Upper lobe of left lung (tissue), 6 donors: ENCODE measurements at regions not wholly inside any gene's neighbourhood (a gene's known extent, or its start where the extent isn't known, plus 50 kb on each side); places are given as distances from the start of the nearest gene placed in this dataset.
"Not testable (repeated sequence)": the region's sequence is repeated elsewhere in the genome, so short reads cannot be mapped to it uniquely, and the experiment has no call there.

ENCODE experiments used
- ATAC-seq, 2 donors: fragments of 200-7000 bp; cut with Tn5 transposase; one replicate each; pipeline ENCODE4 v1.9.1; 2022; ENCODE audit warnings: mild to moderate bottlenecking in 2 of 2, moderate library complexity in 2 of 2; ENCODE audit not compliant: low FRiP score in 2 of 2
- DNase-seq, 2 donors: peaks; one replicate each; pipeline ENCODE4 v3.0.0-alpha.2; 2019 to 2020
- H3K27ac ChIP-seq, 4 donors: fragments of 200-600 bp; sonication (generic); one replicate each; pipeline ENCODE4 v1.5.1; 2016 to 2019
- H3K27me3 ChIP-seq, 4 donors: fragments of 200-600 bp; sonication (generic); one replicate each; pipeline ENCODE4 v1.5.1; 2017 to 2019
- H3K36me3 ChIP-seq, 4 donors: fragments of 200-600 bp; sonication (generic); one replicate each; pipeline ENCODE4 v1.5.1; 2016 to 2019
- H3K4me1 ChIP-seq, 4 donors: fragments of 200-600 bp; sonication (generic); one replicate each; pipeline ENCODE4 v1.5.1; 2018 to 2019
- H3K4me3 ChIP-seq, 4 donors: fragments of 200-600 bp; sonication (generic); one replicate each; pipeline ENCODE4 v1.5.1; 2017 to 2019; ENCODE audit warnings: mild to moderate bottlenecking in 2 of 4, moderate library complexity in 1 of 4
- H3K9me3 ChIP-seq, 4 donors: fragments of 200-600 bp; sonication (generic); one replicate each; pipeline ENCODE4 v1.5.1; 2018 to 2019
- CTCF ChIP-seq, 6 experiments: fragments of 450-650 bp in 4 of 6; fragments of 200-600 bp in 2 of 6; sonication (generic) in 2 of 6; IDR thresholded peaks; one replicate each; pipeline ENCODE4 v1.5.1; 2016 to 2019; ENCODE audit warnings: antibody characterized with exemption in 6 of 6
- EP300 ChIP-seq, 4 donors: sonication (generic); formaldehyde crosslinking; IDR thresholded peaks; one replicate each; pipeline ENCODE4 v1.5.1; 2017; ENCODE audit warnings: antibody characterized with exemption in 4 of 4, control low read depth in 2 of 4
- POLR2A ChIP-seq, 4 donors: fragments of 450-650 bp; IDR thresholded peaks; one replicate each; pipeline ENCODE4 v1.5.1; 2016 to 2017; ENCODE audit warnings: antibody characterized with exemption in 4 of 4, mild to moderate bottlenecking in 2 of 4
- POLR2AphosphoS5 ChIP-seq, 2 donors: sonication (generic); formaldehyde crosslinking; IDR thresholded peaks; one replicate each; pipeline ENCODE4 v1.5.1; 2017; ENCODE audit warnings: antibody characterized with exemption in 2 of 2
- WGBS, 2 donors: methylation state at CpG; one replicate each; pipeline ENCODE4 v1.1.5; 2017 to 2018; 5-methylcytosine and 5-hydroxymethylcytosine counted together
- donor health status: DM: no; HTN: no; CAD: no; lungs with moderate emphysema.
- donor health status: DM: no; HTN: yes; CAD: no; lungs with severe emphysema.

DNA sequence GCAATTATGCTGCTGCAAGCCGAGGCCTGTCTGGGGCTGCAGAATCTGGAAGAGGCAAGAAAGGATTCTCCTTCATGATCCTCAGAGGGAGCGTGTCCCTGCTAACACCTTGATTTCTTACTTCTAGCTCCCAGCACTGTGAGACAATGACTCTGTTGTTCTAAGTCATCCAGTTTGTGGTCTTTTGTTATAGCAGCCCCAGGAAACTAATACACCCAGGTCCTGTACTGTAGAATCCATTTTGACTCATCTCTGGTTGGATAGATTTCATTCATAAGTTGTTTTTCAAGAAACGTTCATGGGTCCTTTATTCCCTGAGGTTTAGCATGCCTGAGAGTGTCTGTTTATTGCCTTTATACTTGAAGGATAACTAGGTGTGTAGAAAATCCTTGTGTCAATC lies 112.7 kb downstream of the TMEM17 start:
- TF ChIP-seq CTCF (IDR thresholded peaks at IDR 0.05) = no peak
- TF ChIP-seq POLR2A (IDR thresholded peaks at IDR 0.05) = no peak
- no peak for TF ChIP-seq POLR2AphosphoS5 (IDR thresholded peaks at IDR 0.05)
- TF ChIP-seq EP300 (IDR thresholded peaks at IDR 0.05) = no peak
- H3K4me3 ChIP-seq = no peak overlapping the region
- 90 to 95% methylated on average over 3 of the region's 3 CpGs for WGBS, 2 donors
- H3K36me3 ChIP-seq = no peaks in the 10 kb centered on the region
- H3K27ac ChIP-seq = no peak overlapping the region
- no peaks in the 10 kb centered on the region for H3K4me1 ChIP-seq
- no peaks in the 10 kb centered on the region for H3K27me3 ChIP-seq
- ATAC-seq (no peak), DNase-seq (no peak)
- no peaks in the 10 kb centered on the region for H3K9me3 ChIP-seq

DNA sequence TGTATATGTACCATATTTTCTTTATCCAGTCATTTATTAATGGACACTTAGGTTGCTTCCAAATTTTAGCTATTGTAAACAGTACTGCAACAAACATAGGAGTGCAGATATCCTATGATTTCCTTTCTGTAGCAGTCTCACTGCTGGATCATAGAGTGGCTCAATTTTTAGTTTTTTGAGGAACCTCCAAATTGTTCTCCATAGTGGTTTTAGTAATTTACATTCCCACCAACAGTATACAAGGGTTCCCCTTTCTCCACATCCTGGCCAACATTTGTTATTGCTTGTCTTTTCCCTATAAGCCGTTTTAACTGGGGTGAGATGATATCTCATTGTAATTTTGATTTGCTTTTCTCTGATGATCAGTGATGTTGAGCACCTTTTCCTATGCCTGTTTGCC lies 114.3 kb downstream of the TMEM17 start:
- Histone ChIP-seq H3K4me3 (no peak overlapping the region), H3K27me3 (no peaks in the 10 kb centered on the region), H3K9me3 (no peaks in the 10 kb centered on the region), H3K4me1 (no peaks in the 10 kb centered on the region), H3K36me3 (no peaks in the 10 kb centered on the region), H3K27ac (no peak overlapping the region)
- no peak for DNase-seq
- 35 to 44% methylated on average over 1 of the region's 1 CpG for WGBS, 2 donors
- no peak for ATAC-seq
- TF ChIP-seq POLR2A (IDR thresholded peaks at IDR 0.05) (no peak), POLR2AphosphoS5 (IDR thresholded peaks at IDR 0.05) (no peak), CTCF (IDR thresholded peaks at IDR 0.05) (no peak), EP300 (IDR thresholded peaks at IDR 0.05) (no peak)

DNA sequence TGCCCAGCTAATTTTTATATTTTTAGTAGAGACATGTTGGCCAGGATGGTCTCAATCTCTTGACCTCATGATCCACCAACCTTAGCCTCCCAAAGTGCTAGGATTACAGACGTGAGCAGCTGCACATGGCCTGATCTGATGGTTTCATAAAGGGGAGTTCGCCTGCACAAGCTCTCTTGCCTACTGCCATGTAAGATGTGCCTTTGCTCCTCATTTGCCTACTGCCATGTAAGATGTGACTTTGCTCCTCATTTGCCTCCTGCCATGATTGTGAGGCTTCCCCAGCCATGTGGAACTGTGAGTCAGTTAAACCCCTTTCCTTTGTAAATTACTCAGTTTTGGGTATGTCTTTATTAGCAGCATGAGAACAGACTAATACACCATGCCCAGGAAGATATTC lies 119.6 kb downstream of the TMEM17 start:
- WGBS, 2 donors = 78 to 93% methylated on average over 2 of the region's 2 CpGs
- not testable (repeated sequence) for H3K27ac ChIP-seq, H3K4me3 ChIP-seq, DNase-seq, ATAC-seq, H3K36me3 ChIP-seq, H3K4me1 ChIP-seq, H3K27me3 ChIP-seq, H3K9me3 ChIP-seq

DNA sequence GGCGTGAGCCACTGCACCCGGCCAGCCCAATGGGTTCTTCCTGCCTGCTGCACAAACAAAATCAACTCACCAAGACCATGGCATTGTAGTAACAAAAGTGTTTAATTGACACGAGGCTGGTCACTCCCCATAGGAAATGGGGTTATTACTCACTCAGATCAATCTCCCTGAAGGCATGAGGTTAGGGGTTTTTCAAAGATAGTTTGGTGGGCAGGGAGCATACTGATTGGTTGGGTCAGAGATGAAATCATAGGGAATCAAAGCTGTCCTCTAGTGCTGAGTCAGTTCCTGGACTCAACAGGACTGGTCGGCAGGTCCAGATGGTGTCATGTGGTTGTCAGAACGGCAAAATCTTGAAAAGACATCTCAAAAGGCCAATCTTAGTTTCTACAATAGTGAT lies 122.1 kb downstream of the TMEM17 start:
- H3K9me3 ChIP-seq = peaks cover 0 to 3% (median 0%) of the 10 kb centered on the region in 4 donors
- peaks cover 0 to 4% (median 0%) of the 10 kb centered on the region in 4 donors for H3K4me1 ChIP-seq
- DNase-seq (no peak), ATAC-seq (no peak)
- no peak overlapping the region for H3K27ac ChIP-seq
- WGBS, 2 donors = 73 to 93% methylated on average over 2 to 5 of the region's 5 CpGs
- no peak overlapping the region for H3K4me3 ChIP-seq
- no peaks in the 10 kb centered on the region for H3K27me3 ChIP-seq
- TF ChIP-seq EP300 (IDR thresholded peaks at IDR 0.05) = no peak
- no peak for TF ChIP-seq POLR2AphosphoS5 (IDR thresholded peaks at IDR 0.05)
- no peak for TF ChIP-seq POLR2A (IDR thresholded peaks at IDR 0.05)
- TF ChIP-seq CTCF (IDR thresholded peaks at IDR 0.05) = no peak
- H3K36me3 ChIP-seq = no peaks in the 10 kb centered on the region

DNA sequence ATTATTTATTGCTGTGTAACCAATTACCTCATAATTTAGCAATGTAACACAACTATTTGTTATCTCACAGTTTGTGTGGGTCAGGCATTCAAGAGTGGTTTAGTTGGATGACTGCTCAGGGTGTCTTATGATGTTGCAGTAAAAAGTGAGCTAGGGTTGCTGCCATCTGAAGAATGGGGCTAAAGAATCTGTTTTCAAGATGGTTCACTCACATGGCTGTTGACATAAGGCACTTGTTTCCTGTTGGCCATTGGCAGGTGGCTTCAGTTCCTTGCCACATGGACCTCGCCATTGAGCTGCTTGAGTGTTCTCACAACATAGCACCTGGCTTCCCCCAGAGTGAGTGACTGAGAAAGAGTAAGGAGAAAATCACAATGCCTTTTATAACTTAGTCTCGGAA lies 123.2 kb downstream of the TMEM17 start:
- Histone ChIP-seq H3K9me3 (peaks cover 0 to 3% (median 0%) of the 10 kb centered on the region in 4 donors), H3K4me3 (no peak overlapping the region), H3K4me1 (peaks cover 0 to 4% (median 0%) of the 10 kb centered on the region in 4 donors), H3K27me3 (no peaks in the 10 kb centered on the region), H3K27ac (no peak overlapping the region), H3K36me3 (no peaks in the 10 kb centered on the region)
- no peak for ATAC-seq
- no peak for TF ChIP-seq CTCF (IDR thresholded peaks at IDR 0.05)
- no peak for TF ChIP-seq POLR2AphosphoS5 (IDR thresholded peaks at IDR 0.05)
- TF ChIP-seq POLR2A (IDR thresholded peaks at IDR 0.05) = no peak
- no peak for TF ChIP-seq EP300 (IDR thresholded peaks at IDR 0.05)
- WGBS, 2 donors = 55 to 57% methylated on average over 2 of the region's 2 CpGs
- no peak for DNase-seq
